ENCODE measurements at regions not wholly inside any gene's neighbourhood (a gene's known extent, or its start where the extent isn't known, plus 50 kb on each side); places are given as distances from the start of the nearest gene placed in this dataset.

GRCh38 chr18:64490207-64490606, 341.3 kb upstream of the LINC00305 start:
- TF ChIP-seq CTCF (IDR thresholded peaks at IDR 0.05; ENCODE audit: borderline replicate concordance, insufficient read depth, low read depth, low read length), result no peak
- H3K4me3 ChIP-seq (ENCODE audit: low read depth, low read length), result no peak overlapping the region

GRCh38 chr18:64488698-64489097, 339.8 kb upstream of the LINC00305 start:
- H3K4me3 ChIP-seq (ENCODE audit: low read depth, low read length), result no peak overlapping the region
- TF ChIP-seq CTCF (IDR thresholded peaks at IDR 0.05; ENCODE audit: borderline replicate concordance, insufficient read depth, low read depth, low read length), result no peak

GRCh38 chr18:64474773-64475172, 325.9 kb upstream of the LINC00305 start:
- no peak for TF ChIP-seq CTCF (IDR thresholded peaks at IDR 0.05; ENCODE audit: borderline replicate concordance, insufficient read depth, low read depth, low read length)

GRCh38 chr18:64474255-64474654, 325.4 kb upstream of the LINC00305 start:
- no peak overlapping the region for H3K4me3 ChIP-seq (ENCODE audit: low read depth, low read length)
- TF ChIP-seq CTCF (IDR thresholded peaks at IDR 0.05; ENCODE audit: borderline replicate concordance, insufficient read depth, low read depth, low read length), result no peak

More at GRCh38 chr18:64474773-64475172, 325.9 kb upstream of the LINC00305 start:
- H3K4me3 ChIP-seq (ENCODE audit: low read depth, low read length), result no peak overlapping the region

GRCh38 chr18:64449434-64449833, 300.5 kb upstream of the LINC00305 start:
- H3K4me3 ChIP-seq (ENCODE audit: low read depth, low read length), result no peak overlapping the region
- TF ChIP-seq CTCF (IDR thresholded peaks at IDR 0.05; ENCODE audit: borderline replicate concordance, insufficient read depth, low read depth, low read length), result no peak

- H3K4me3 ChIP-seq (ENCODE audit: low read depth, low read length), result no peak overlapping the region
- no peak for TF ChIP-seq CTCF (IDR thresholded peaks at IDR 0.05; ENCODE audit: borderline replicate concordance, insufficient read depth, low read depth, low read length)
Measured at GRCh38 chr18:64444819-64445218, 295.9 kb upstream of the LINC00305 start.

- TF ChIP-seq CTCF (IDR thresholded peaks at IDR 0.05; ENCODE audit: borderline replicate concordance, insufficient read depth, low read depth, low read length), result no peak
- H3K4me3 ChIP-seq (ENCODE audit: low read depth, low read length), result no peak overlapping the region
Measured at GRCh38 chr18:64438178-64438577, 289.3 kb upstream of the LINC00305 start.

All from GM12875 (cell line).